ENCODE measurements at regions not wholly inside any gene's neighbourhood (a gene's known extent, or its start where the extent isn't known, plus 50 kb on each side); places are given as distances from the start of the nearest gene placed in this dataset.

DNA sequence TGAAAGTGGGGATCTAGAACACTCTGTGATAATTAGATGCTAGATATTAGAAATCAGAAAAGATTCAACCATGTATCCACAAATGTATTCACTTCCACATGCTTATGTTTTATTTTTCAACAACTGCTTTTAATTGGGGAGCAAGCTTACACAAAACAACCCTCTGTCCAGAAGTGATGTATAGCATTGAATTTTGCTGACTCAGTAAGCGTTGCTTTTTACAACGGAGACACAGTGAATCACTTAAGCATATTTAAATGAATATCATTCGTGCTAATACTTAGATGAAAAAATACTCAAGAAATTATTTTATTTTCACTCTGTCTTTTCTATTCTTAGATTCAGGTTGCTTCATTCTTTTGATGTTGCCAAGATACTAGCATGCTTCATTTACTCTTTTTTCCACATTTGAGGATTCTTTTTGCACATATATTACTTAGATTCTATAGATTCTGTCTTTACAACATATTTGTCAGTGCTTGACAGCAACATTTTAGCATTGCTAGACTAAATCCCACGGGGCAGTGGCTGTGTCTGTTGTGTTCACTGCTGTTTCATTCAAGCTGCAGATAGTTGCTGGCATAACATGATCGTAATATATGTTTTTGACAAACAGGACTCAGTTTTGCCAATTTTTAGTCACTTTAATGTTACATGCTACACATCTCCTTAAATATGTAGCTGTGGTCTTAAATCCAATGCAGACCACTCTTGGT is 1714.4 kb upstream of the SEL1L start:
- TF ChIP-seq, protein P1, sequence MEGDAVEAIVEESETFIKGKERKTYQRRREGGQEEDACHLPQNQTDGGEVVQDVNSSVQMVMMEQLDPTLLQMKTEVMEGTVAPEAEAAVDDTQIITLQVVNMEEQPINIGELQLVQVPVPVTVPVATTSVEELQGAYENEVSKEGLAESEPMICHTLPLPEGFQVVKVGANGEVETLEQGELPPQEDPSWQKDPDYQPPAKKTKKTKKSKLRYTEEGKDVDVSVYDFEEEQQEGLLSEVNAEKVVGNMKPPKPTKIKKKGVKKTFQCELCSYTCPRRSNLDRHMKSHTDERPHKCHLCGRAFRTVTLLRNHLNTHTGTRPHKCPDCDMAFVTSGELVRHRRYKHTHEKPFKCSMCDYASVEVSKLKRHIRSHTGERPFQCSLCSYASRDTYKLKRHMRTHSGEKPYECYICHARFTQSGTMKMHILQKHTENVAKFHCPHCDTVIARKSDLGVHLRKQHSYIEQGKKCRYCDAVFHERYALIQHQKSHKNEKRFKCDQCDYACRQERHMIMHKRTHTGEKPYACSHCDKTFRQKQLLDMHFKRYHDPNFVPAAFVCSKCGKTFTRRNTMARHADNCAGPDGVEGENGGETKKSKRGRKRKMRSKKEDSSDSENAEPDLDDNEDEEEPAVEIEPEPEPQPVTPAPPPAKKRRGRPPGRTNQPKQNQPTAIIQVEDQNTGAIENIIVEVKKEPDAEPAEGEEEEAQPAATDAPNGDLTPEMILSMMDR (IDR thresholded peaks at IDR 0.05; ENCODE audit: low read depth, low read length), result no peak
- no peak for TF ChIP-seq POLR2A (IDR thresholded peaks at IDR 0.05; ENCODE audit: extremely low read depth, insufficient read length)

Measured in NB4 (cell line).